K562 (cell line): ENCODE measurements at regions not wholly inside any gene's neighbourhood (a gene's known extent, or its start where the extent isn't known, plus 50 kb on each side); places are given as distances from the start of the nearest gene placed in this dataset.

ENCODE experiments used
- ATAC-seq: fragments of 200-7000 bp; cut with Tn5 transposase; 3 replicates; pipeline ENCODE4 v1.9.1; 2020; ENCODE audit warnings: moderate library complexity
- BruUV-seq: library from RNA; stranded (reverse); fragments of 400-500 nt; replicated peaks from 2 replicates; lab custom pipeline; 2021; lab: Mats Ljungman, UMichigan
- CTCF ChIA-PET: fragments of 300-600 bp; formaldehyde crosslinking; extraction: SDS; loops from one replicate; lab custom pipeline; 2021; ENCODE audit warnings: low intra/inter-chr PET ratio; lab: Yijun Ruan, JAX
- POLR2A ChIA-PET: fragments of 300-600, 350-650 bp; sonication (Branson Sonifier 250); formaldehyde crosslinking; extraction: SDS; loops from one replicate; lab custom pipeline; 2021; ENCODE audit warnings: antibody characterized with exemption, inconsistent platforms; lab: Yijun Ruan, JAX
- DNase-seq, 4 experiments: peaks; one replicate each; pipeline versions ENCODE4 v3.0.0 to v3.0.0-alpha.2; 2011 to 2018; ENCODE audit warnings: low spot score in 3 of 4, mixed read lengths in 3 of 4; ENCODE audit errors: extremely low read depth in 1 of 4
- FAIRE-seq: peaks from 2 replicates; lab custom pipeline; 2011; peaks lifted over from hg19 to GRCh38; lab: Jason Lieb, UNC
- H2AFZ ChIP-seq: 2 replicates; pipeline ENCODE4 v1.6.0; 2011; ENCODE audit warnings: low read depth, low read length, control low read depth, inconsistent platforms
- H3K27ac ChIP-seq: fragments of 200-600 bp; 3 replicates; pipeline ENCODE4 v1.8.0; 2011; ENCODE audit warnings: low read depth, mild to moderate bottlenecking, control low read depth, inconsistent platforms, low read length, moderate library complexity, mixed read lengths; ENCODE audit errors: extremely low read depth
- H3K27me3 ChIP-seq, 2 experiments: fragments of 300-600 bp in 1 of 2; 2 replicates in 1 of 2; 3 replicates in 1 of 2; pipeline versions ENCODE4 v1.6.0 to v1.8.0; 2011; ENCODE audit warnings: inconsistent platforms in 2 of 2, low read length in 2 of 2, mild to moderate bottlenecking in 1 of 2, mixed read lengths in 1 of 2, moderate library complexity in 1 of 2; ENCODE audit not compliant: control insufficient read depth in 2 of 2, insufficient read depth in 2 of 2
- H3K36me3 ChIP-seq: fragments of 300-600 bp; 3 replicates; pipeline ENCODE4 v1.8.0; 2011; ENCODE audit warnings: mild to moderate bottlenecking, low read length, inconsistent platforms; ENCODE audit not compliant: control insufficient read depth, insufficient read depth
- H3K4me1 ChIP-seq, 2 experiments: fragments of 200-600 bp in 1 of 2; replicated peaks in 1 of 2; 2 replicates in 1 of 2; 3 replicates in 1 of 2; pipeline versions ENCODE4 v1.5.1 to v1.8.0; 2011; ENCODE audit warnings: inconsistent platforms in 2 of 2, low read length in 2 of 2, mild to moderate bottlenecking in 1 of 2, mixed read lengths in 1 of 2, moderate library complexity in 1 of 2; ENCODE audit not compliant: control insufficient read depth in 2 of 2, insufficient read depth in 2 of 2
- H3K4me2 ChIP-seq: 2 replicates; pipeline ENCODE4 v1.6.1; 2011; ENCODE audit warnings: low read length, control low read depth, inconsistent platforms, mixed read lengths; ENCODE audit not compliant: insufficient read depth
- H3K4me3 ChIP-seq: fragments of 200-600 bp; sonication (generic), shearing (Covaris generic); 2 replicates; pipeline ENCODE4 v1.5.1; 2016; ENCODE audit warnings: control low read depth, inconsistent platforms
- H3K79me2 ChIP-seq: fragments of 200-600 bp; 3 replicates; pipeline ENCODE4 v1.8.0; 2011; ENCODE audit warnings: low read length, inconsistent platforms; ENCODE audit not compliant: control insufficient read depth, insufficient read depth
- H3K9ac ChIP-seq, 2 experiments: 2 replicates each; pipeline versions ENCODE4 v1.6.0 to v1.6.1; 2011; ENCODE audit warnings: low read depth in 2 of 2, low read length in 2 of 2, control low read depth in 1 of 2, inconsistent platforms in 1 of 2, mild to moderate bottlenecking in 1 of 2, mixed read lengths in 1 of 2; ENCODE audit not compliant: insufficient read depth in 1 of 2
- H3K9me1 ChIP-seq: one replicate; pipeline ENCODE4 v1.6.0; 2011; ENCODE audit warnings: inconsistent platforms, mild to moderate bottlenecking, low read length, moderate library complexity; ENCODE audit not compliant: control insufficient read depth, insufficient read depth
- H3K9me3 ChIP-seq: replicated peaks from 2 replicates; pipeline ENCODE4 v1.5.1; 2011; ENCODE audit warnings: low read depth, low read length, inconsistent platforms; ENCODE audit not compliant: control insufficient read depth, insufficient read depth
- H4K20me1 ChIP-seq: replicated peaks from 2 replicates; pipeline ENCODE4 v1.6.1; 2011; ENCODE audit warnings: low read length, inconsistent platforms, mixed read lengths; ENCODE audit not compliant: control insufficient read depth, insufficient read depth
- RBM25 ChIP-seq: fragments of 200-400 bp; formaldehyde crosslinking; IDR thresholded peaks from 2 replicates; pipeline ENCODE4 v1.6.1; 2018; ENCODE audit warnings: low read length, low read depth, moderate library complexity; ENCODE audit not compliant: severe bottlenecking
- SAFB ChIP-seq: fragments of 200-400 bp; formaldehyde crosslinking; IDR thresholded peaks from 2 replicates; pipeline ENCODE4 v1.6.1; 2017; ENCODE audit warnings: low read depth, low read length, borderline replicate concordance
- SMARCC2 ChIP-seq: fragments of 450-650 bp; IDR thresholded peaks from 2 replicates; pipeline ENCODE4 v1.6.1; 2017; ENCODE audit warnings: antibody characterized with exemption, moderate library complexity, mild to moderate bottlenecking, low read depth
- ZFP36 ChIP-seq: fragments of 150-350 bp; IDR thresholded peaks from 2 replicates; pipeline ENCODE4 v1.6.1; 2018; ENCODE audit warnings: low read length, low read depth; ENCODE audit not compliant: partially characterized antibody
- ZNF436 ChIP-seq: fragments of 250-450, 450-650 bp; sonication (Bioruptor Pico); formaldehyde crosslinking; IDR thresholded peaks from 2 replicates; pipeline ENCODE4 v1.7.0; 2020; ENCODE audit warnings: mild to moderate bottlenecking
- WGBS: fragments of 100-300 bp; shearing (Covaris generic); methylation state at CpG from one replicate; pipeline ENCODE4 v1.1.6; 2016; ENCODE audit warnings: low coverage, mixed read lengths; ENCODE audit not compliant: insufficient coverage; ENCODE audit errors: missing lambda C conversion rate; 5-methylcytosine and 5-hydroxymethylcytosine counted together
- in situ Hi-C: fragments of 300-500 bp; cut with MboI; formaldehyde crosslinking; loops from 4 replicates; pipeline ENCODE4 v1.15.0; 2018; ENCODE audit warnings: inconsistent platforms, mixed read lengths
- intact Hi-C: fragments of 100-400 bp; cut with micrococcal nuclease; formaldehyde crosslinking; loops from 2 replicates; pipeline ENCODE4 v1.14.2; 2022
- TF ChIP-seq, protein P1 (sequence below): sonication (generic); formaldehyde crosslinking; IDR thresholded peaks from 2 replicates; pipeline ENCODE4 v1.8.0; 2022; ENCODE audit warnings: mild to moderate bottlenecking, missing genetic modification reagents, borderline replicate concordance

DNA sequence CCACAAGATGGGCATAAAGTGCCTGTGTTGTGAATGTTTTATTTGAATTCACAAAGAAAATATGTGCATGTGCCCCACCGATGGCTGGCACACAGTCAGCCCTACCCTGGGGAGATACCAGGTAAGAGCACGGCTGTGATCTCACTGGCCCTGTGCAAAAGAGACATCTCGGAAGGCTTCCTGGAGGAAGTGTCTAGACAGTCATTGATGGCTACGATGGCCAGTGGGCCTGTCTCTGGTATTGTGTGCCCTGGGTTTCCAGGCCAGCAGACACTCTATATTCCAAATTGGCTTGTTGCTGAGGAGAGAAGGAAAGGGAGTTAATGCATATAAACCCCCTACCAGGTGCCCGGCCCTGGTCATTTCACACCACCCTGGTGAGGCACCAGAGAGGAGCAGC, 211.7 kb downstream of the GLI2 start:
- in situ Hi-C loops (no loop called here), intact Hi-C loops (loop anchor here (5.0 kb wide), 1 partner anchor 35 kb away; no protein-coding TSS in a partner anchor)
- ATAC-seq (no peak), FAIRE-seq (no peak), DNase-seq (no peak)
- Histone ChIP-seq H3K36me3 (no peaks in the 10 kb centered on the region), H3K27me3 (peaks cover 5 to 44% of the 10 kb centered on the region in 2 experiments; a peak in 4 of 5 replicates), H3K4me2 (no peak overlapping the region), H3K79me2 (no peaks in the 10 kb centered on the region), H3K9ac (no peak overlapping the region), H2AFZ (no peak overlapping the region), H3K27ac (no peak overlapping the region), H3K9me1 (peaks cover 4% of the 10 kb centered on the region), H3K4me3 (no peak overlapping the region), H3K9me3 (no peaks in the 10 kb centered on the region), H4K20me1 (peaks cover under 1% of the 10 kb centered on the region; the same call in 1 of the 2 replicates), H3K4me1 (peaks cover 0 to 11% of the 10 kb centered on the region in 2 experiments; a peak in 3 of 5 replicates)
- POLR2A ChIA-PET = no interaction called here
- 14% methylated on average over 5 of the region's 5 CpGs for WGBS
- CTCF ChIA-PET = no interaction called here
- TF ChIP-seq, protein P1, sequence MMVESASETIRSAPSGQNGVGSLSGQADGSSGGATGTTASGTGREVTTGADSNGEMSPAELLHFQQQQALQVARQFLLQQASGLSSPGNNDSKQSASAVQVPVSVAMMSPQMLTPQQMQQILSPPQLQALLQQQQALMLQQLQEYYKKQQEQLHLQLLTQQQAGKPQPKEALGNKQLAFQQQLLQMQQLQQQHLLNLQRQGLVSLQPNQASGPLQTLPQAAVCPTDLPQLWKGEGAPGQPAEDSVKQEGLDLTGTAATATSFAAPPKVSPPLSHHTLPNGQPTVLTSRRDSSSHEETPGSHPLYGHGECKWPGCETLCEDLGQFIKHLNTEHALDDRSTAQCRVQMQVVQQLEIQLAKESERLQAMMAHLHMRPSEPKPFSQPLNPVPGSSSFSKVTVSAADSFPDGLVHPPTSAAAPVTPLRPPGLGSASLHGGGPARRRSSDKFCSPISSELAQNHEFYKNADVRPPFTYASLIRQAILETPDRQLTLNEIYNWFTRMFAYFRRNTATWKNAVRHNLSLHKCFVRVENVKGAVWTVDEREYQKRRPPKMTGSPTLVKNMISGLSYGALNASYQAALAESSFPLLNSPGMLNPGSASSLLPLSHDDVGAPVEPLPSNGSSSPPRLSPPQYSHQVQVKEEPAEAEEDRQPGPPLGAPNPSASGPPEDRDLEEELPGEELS = no peak
- TF ChIP-seq ZNF436 (CRISPR knock-in tag) (peak; percentile 34; the same call in 1 of the 2 replicates), ZFP36 (peak; percentile 96), SMARCC2 (no peak), RBM25 (peak; percentile 56), SAFB (no peak)
- no TSS peak for BruUV-seq
